NCI-H1436 (cell line): ENCODE measurements at regions not wholly inside any gene's neighbourhood (a gene's known extent, or its start where the extent isn't known, plus 50 kb on each side); places are given as distances from the start of the nearest gene placed in this dataset.

Experiments used
- DNase-seq: peaks from one replicate; lab custom pipeline; 2025; lab: John Stamatoyannopoulos, UW

DNA sequence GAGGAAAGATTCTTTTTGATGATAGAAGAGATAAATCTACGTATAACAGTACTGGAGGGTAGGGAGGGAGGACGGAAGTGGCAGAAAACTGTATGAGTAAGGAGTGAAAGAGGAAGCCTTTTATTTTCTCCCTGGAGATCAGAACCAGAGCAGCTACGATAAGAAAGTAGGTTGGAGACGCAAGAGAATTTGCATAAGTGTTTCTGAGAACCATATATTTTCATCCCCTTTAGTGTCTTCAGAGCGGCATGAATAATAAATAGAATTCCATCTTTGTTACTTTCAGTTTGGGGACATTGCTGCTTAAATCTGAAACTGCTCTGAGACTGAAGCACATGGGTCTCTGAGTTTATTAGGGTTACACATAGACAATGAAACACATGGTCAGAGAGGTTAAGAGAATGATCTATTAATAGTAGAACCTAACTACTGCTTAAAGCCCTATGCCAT is 230.2 kb upstream of the TNP1 start:
- DNase-seq = no peak

DNA sequence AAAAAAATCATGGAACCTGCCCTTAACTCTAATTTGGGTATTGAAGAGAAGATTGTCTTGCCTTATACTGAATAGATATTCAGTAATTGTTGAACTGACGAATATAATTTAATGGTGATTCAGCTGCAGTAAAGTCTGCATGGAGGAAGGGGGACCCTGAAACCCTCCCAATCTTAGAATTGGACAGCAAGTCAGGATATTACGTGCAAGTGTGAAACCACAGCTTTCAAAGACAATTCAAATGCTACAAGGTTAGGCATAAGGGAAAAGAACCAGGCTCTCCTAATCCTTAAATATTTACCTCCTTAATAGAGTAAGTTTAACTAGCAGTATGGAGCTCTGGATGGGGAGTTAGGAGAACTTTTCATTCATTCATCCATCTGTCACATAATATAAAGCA is 226.9 kb upstream of the TNP1 start:
- no peak for DNase-seq

DNA sequence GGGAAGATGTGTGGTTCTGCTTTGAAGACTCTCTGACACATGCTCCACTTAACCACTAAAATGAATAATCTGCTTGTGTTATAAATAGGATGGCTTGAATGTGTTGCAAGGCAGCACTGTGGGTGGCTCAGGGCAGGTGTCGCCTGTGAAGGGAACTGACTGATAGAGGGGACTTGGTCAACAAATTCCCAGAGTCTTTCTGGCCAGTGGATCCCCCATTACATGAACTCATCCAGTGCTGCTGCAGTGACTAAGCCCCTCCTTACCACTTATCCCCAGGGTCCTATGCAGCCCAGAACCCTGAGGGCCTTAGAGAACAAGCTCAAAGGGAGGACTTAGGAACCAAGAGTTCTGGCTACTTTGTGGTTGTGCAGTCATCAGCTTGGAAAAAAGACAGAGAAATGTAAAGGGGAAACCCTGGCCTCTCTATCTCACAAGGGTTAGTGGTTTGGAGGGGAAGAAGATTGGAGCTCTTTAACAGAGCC is 226.2 kb upstream of the TNP1 start:
- DNase-seq = no peak

DNA sequence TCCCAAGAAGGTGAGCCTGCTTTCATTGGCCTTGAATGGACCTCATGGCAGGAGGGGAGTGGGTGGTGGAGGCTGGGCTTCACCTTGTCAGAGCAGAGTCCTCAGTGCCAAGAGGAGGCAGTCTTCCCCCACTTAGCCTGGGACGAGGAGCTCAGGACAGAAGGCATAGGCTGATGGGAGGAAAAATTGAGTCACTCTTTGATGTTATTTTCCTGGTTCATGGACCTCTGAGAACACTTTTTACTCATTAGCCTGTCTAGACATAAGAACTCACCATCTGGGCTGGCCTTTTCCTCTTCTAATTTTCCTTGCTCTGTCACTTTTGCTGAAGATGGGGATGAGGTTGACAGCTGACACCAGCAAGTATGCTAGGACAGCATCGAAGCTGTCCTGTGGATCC is 225.7 kb upstream of the TNP1 start:
- no peak for DNase-seq

DNA sequence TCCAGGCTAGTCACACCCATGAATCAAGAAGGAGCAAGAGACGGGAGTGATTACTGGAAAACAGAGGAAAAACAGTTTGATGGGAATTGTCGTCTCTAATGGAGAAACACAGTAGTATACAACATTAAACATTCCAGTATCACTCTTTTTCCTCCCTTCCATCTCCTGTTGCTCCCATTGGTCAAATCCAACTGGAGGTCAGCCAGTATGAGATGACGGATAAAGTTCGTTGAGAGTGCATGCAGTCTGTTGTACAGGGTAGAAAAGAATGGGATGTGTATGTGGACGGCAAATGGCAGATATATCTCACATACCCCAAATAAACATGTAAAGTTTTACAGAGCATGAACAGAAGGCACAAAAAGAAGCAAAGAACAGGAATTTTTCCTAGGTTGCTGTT is 221.9 kb upstream of the TNP1 start:
- DNase-seq = no peak

DNA sequence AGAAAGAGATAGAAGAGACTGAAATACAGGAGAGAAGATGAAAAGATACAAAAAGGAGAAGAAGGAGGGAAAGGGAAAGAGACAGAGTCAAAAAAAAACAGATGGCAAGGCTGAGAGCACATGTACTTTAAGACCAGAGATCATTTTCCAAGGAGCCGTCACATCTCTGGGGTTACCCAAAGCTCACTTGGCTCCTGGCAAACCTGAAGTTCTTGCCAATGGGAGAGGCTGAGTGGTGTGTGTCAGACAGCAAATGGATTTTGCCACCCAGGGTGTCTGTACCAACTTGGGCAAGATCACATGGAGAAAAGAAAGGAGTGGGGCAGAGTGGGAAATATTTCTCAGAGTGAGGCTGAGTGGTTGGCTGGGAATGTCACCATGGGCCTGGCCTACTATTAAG is 219.3 kb upstream of the TNP1 start:
- DNase-seq = no peak

DNA sequence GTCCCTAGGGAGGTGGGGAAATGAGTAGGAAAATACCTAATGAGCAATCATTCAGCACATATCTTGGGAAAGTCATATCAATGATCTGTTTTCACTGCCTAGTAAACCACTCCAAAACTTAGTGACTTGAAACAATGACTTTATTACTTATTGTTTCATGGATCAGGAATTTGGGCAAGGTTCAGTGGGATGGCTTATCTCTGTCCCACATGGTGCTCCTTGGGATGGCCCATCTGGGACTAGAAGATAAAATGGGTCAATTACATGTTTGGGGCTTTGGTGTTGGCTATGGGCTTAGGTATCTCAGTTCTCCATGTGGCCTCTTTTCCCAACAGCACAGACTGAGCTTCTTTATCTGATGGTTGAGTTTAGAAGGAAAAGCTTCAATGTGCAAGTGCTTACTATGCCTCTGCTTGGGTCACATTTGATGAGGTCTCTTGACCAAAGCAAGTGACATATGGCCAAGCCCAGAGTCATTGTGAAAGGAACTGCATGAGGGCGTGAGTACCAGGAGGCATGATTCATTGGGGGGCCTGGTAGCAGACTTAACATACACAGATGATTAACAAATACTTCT is 218.1 kb upstream of the TNP1 start:
- no peak for DNase-seq

DNA sequence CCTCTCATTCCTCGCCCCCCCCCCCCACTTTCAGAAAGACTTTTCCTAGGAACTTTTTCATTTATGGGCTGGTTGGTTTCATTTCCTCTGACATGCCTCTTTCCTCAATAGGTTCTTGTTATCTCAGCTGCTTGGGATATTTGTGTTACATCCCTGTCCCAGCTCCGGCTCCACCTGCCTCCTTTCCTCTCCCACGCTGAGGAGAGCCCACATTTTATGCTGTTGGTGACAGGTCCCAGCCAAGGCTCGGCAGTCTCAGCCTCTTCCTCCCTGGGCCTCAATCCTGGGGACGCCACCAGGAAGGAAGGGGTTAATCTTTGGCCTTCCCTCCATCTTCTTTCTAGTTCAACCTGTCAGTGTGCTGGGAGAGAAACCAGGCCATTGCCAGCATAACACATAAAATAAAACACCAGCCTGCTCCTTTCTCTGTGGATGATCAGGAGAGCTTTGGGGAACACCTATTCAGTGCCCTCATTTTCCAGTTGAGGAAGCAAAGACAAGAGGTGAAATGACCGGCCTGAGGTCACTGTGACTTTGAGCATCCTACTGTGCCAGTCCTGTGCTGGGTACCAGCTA is 216.9 kb upstream of the TNP1 start:
- no peak for DNase-seq

DNA sequence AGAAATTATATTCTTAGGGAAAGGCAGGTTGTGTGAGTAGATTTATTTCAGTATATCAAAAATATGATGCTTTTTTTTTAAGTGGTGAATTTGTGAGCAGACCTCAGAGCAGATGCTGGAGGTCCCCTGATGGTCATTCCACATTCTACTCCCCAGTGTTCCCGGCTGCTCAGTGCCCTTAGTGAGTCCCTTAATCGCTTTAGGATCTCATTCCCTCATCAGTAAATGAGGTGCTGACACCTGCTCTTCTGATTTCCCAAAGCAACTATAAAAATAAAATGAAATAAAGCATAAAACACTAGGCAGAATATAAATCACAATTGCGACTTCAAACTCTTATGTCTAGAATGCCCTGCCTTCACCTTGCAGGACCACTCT is 216.2 kb upstream of the TNP1 start:
- DNase-seq = no peak

DNA sequence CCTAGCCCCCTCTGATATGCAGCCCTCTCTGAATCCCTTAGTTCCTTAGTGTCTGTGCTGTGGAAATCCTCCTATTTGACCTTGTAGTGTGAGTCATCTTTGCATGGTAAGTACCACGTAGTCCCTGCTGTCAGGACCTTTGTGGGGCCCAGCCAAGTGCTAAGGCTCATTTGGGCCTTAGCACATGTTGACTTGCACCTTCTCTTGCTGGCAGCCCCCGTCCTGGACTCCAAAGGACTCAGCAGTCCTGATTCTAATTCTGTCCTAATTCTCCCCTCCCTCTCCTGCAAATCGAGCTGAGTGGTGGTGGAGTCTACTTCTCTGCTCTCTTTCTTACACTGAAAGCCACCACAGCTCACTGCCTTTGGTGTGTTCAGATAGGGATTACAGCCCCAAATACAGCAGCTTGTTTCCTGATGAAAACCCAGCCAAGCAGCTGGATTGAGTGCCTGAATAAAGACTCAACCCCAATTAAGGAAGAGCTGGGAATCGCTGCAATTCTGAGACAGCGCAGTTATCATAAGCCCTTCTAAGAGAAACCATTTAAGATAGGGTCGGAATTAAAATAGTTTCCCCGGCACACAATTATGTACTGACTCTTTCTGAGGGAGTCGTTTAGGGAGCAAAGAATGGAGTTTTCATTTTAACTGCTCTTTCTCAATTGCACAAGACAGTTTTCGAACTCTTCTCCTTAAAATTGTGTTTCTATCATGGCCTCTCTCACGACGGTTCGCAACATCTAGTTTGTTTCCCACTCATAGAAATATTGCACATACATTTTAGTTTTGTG is 215.6 kb upstream of the TNP1 start:
- no peak for DNase-seq

DNA sequence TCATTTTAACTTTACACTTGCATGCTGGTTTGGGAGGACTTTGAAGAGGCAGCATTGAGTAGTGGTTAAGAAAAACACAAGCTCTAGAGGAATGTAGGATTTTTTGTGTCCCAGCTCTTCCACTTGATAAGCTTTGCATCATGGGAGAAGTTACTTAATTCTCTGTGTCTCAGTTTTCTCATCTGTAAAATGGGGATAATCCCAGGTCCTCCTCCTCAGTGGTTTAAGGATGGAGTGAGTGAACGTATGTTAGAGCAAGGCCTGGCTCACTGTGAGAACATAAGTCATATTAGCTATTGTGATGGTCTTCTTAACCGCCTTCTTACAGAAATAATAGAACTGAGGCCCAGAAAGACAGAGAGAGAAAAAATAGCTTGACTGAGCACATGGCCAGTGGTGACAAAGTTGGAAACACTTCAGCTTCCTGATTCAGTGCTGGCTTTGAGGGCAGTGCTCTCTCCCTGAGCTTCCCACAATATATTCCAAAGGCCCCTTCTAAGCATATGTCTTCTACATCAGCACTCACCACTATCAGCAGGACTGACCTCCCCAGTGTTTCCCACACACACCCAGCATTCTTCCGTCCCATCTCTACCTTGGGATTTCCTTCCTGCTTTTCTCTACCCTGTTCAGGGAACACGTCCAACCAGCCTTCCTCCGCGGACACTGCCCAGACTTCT is 214.9 kb upstream of the TNP1 start:
- DNase-seq = no peak

DNA sequence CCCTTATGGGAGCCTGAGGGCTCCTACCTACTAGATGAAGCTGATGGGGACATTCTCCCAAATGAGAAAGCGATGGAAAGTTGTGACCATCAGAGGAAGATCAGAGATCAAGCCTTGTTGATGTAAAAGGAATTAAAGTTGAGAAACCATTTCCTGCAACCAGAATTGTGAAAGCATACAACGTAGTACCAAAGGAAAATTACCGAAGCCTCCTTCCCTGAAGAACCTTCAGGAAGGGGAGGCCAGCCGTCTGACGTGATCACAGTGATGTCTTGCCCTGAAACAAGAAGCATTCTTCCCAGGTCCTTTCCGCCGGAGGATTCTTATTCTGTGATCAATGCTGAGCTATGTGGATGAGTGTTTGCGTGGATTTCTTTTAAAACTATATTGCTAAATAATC is 211.6 kb upstream of the TNP1 start:
- no peak for DNase-seq

DNA sequence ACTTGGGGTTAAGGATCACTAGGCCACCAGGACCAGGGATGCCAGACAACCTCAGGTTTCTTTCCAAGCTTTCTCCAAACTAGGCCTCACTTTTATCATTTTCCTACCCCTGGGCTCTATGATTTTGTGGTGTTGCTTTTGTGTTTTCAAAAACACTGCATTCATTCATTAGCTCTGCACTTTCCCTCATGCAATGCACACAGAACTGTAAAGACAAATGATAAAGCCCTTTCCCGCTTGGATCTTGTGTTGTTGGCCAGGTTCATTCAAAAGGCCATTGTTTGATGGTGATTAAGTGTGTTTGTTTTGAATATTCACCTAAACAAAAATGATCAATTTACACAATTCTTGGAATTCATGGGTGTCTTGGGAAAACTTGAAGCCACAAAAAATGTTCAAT is 210.7 kb upstream of the TNP1 start:
- DNase-seq = no peak

DNA sequence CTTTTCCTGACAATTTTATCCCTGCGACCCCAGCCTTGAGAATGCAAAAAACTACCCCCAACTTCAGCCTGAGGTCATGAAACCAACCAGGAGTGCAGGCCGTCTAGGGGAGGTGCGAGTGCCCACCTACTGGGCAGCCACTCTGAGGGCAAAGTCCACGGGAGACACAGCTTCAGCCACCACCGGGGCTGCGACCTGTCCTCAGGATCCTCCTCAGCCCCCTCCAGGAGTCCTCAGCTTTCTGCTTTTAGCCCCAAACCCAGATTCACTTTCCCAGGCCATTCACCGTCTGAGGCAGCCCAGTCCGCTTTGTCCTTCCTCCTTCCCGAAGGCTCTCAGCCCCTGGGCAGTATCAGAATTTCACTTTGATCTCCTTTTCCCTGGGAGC is 210.2 kb upstream of the TNP1 start:
- no peak for DNase-seq

DNA sequence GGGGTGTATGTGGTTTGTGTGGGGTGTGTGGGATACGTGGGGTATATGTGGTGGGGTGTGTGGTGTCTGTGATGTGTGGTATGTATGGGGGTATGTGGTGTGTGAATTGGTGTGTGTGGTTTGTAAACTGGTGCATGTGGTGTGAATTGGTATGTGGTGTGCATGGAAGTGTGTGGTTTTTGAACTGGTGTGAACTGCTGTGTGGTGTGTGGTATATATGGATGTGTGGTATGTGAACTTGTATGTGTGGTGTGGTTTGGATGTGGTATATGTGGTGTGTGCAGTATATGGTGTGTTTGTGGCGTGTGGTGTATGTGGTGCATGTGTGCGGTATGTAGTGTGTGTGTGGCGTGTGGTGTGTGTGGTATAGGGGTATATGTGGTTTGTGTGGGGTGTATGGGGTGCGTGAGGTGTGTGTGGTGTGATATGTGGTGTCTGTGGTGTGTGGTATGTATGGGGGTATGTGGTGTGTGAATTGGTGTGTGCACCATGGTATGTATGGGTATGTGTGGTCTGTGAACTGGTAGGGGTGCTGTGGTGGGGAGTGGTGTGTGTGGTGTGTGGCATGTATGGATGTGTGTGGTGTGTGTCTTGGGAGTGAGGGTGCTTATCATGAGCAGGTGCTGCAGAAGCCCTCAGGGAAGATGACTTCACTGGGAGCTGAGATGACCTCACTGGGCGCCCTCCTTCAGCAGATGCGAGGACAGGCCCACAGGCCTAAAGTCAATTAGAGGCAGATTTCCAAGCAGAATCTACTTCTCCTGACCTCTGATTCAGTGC is 209.6 kb upstream of the TNP1 start:
- DNase-seq = no peak

DNA sequence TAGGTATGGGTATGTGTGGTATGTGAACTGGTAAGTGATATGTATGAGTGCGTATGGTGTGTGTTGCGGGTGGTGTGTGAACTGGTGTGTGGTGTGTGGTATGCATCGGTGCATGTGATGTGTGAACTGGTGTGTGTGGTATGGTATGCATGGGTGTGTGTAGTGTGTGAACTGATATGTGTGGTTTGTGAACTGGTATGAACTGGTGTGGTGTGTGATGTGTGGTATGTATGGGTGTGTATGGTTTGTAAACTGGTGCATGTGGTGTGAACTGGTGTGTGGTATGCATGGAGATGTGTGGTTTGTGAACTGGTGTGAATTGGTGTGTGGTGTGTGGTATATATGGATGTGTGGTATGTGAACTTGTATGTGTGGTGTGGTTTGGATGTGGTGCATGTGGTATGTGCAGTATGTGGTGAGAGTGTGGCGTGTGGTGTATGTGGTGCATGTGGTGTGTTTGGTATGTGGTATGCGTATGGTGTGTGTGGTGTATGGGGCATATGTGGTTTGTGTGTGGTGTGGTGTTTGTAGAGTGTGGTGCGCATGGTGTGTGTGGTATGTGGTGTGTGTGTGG is 208.9 kb upstream of the TNP1 start:
- DNase-seq = no peak

DNA sequence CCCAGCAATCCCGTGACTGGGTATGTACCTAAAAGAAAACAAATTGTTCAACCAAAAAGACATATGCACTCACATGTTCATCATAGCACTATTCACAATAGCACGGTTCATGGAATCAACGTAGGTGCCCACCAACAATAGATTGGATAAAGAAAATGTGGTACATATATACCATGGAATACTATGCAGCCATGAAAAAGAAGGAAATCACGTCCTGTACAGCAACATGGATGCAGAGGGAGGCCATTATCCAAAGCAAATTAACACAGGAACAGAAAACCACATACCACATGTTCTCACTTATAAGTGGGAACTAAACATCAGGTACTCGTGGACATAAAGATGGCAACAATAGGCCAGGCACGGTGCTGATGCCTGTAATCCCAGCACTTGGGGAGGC is 207.9 kb upstream of the TNP1 start:
- DNase-seq = no peak

DNA sequence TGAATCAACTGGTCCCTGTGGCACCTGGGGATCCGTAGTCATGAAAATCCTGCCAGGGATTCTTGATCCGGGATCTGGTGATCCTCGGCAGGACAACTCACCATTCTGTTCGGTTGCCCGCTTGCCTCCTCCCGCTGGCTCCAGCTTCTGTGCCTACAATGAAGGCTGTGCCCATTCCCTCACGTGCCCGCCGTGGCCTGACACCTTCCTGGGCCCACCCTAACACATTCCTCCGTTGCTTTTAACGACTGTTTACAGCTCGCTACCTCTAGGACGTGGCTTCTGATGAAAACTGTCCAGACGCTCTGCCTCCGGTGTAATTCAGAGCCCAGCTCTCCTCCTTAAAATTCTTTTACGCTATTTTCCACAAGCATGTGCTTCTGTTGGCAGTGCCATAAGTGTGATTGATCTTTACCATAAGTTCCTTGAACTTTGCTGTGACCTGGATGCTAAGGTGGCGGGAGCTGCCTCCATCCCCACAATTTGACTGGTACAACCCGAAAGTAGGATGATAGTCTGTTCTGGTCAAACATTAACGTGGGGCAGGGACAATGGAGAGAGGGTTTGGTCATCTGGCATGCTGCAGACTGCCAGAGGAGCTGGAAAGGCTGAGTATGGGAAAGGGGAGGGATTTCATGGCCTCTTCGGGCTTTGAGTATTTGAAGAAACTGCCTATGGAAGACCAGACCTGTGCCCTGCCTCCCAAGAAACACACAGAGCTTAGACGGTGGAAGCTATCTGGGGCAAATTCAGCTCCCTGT is 206.8 kb upstream of the TNP1 start:
- no peak for DNase-seq

DNA sequence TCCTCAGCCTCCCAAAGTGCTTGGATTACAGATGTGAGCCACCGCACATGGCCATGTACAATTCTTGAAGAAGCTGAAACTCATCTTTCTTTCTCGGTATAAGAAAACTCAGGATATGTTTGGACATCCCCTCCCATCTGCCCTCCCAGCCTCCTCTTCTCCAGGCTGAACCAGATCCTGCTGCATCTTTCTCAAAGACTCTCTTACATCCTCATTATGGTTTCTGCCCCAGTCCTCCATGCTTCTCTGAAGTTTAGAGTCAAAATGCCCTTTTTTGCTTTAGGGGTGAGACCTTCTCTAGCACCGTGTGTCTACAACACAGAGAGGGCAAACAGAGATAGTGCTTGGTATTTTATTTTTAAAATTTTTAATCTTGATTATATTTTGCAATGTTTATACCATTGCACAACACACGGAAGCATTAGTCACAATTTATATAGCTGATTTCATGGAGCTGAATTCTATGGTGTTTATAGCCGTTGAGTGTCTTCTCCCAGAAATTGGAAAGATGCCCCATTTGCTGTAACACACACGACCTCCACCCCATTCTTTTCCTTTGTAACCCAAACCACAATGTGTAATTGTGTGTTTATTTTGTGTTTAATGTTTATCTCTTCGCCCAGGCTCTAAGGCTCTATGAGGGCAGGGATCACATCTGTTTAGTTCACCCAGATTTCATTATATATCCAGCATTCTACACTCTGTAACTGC is 206.0 kb upstream of the TNP1 start:
- DNase-seq = no peak

DNA sequence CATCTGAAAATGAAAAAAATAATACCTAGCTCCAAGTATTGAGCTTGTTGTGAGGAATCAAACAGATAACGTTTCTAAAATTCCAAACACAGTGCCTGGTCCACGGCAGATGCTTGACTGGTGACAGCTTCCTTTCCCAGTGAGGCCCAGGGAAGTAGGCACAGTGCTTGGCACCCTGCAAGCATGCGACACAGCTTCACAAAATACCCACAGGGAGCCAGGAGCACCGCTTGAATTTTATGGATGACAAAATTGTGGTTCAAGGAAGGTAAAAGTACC is 205.1 kb upstream of the TNP1 start:
- DNase-seq = no peak
